ENCODE measurements at regions not wholly inside any gene's neighbourhood (a gene's known extent, or its start where the extent isn't known, plus 50 kb on each side); places are given as distances from the start of the nearest gene placed in this dataset.
"Not testable (repeated sequence)": the region's sequence is repeated elsewhere in the genome, so short reads cannot be mapped to it uniquely, and the experiment has no call there.

DNA sequence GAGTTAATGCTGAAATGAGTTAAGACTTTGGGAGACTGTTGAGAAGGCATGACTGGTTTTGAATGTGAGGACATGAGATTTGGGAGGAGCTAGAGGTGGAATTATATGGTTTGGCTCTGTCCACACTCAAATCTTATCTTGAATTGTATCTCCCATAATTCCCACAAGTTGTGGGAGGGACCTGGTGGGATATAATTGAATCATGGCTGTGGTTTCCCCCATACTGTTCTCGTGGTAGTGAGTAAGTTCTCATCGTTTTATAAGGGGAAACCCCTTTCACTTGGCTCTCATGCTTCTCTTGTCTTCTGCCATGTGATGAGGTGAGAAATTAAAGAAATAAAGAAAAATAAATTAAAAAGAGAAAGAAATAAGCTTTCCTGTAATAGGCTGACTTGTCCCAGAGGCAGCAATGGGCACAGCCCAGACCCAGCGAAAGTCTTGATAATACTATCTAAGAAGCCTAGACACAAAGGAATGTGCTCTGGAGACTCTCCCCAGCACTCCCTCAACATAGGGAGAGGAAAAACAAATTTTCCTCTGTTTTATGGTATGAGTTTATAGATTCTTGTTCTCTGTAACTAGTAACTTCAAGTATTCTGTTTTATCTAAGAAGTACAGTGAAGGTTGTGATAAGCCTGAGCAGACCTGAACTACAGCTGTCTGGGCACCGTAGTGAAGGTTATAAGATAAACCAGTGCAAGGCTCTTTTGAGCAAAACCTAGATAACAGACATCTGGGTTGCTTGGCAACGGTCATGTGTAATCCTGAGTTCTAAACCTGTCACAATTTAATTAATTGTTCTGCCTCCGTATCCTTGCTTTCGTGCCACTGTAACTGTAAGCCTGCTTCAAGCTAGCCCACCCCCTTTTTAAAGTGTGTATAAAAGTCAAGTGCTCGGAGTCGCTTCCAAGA lies 88.9 kb upstream of the ECI2 start:
- DNase-seq: no peak

DNA sequence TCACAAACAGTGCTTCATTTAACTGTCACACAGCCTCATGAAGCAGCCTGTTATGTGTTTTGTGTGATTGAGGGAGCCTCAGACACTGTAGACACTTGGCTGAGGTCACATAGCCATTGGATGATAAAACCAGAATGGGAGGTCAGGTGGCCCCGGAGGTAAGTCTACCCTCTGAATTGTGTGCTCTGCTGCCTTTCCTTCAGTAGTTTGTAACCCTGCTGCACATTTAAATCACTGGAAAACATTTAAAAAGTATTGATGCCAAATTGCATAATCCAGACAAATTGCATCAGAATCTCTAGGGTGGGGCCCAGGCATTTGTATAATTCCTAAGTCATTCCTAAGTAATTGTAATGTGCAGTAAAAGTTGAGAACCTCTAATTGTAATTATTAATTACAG lies 85.2 kb upstream of the ECI2 start:
- no peak for DNase-seq

DNA sequence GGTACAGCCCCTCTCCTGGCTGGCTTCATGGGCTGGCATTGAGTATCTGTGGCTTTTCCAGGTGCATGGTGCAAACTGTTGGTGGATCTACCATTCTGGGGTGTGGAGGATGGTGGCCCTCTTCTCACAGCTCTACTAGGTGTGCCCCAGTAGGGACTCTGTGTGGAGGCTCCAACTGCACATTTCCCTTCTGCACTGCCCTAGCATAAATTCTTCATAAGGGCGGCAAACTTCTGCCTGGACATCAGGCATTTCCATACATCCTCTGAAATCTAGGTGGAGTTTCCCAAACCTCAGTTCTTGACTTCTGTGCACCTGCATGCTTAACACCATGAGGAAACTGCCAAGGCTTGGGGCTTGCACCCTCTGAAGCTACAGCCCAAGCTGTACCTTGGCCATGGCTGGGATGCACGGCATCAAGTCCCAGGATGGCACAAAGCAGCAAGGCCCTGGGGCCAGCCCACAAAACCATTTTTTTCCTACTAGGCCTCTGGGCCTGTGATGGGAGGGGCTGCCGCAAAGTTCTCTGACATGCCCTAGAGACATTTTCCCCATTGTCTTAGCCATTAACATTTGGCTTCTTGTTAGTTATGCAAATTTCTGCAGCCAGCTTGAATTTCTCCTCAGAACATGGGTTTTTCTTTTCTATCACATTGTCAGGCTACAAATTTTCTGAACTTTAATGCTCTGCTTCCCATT lies 83.4 kb upstream of the ECI2 start:
- DNase-seq: not testable (repeated sequence)

GRCh38 chr6:4212588-4212987 lies 77.2 kb upstream of the ECI2 start:
- DNase-seq: no peak

GRCh38 chr6:4210629-4211419 lies 75.4 kb upstream of the ECI2 start:
- DNase-seq: peak; percentile 2

- no peak for DNase-seq
Observed at GRCh38 chr6:4209196-4209595, 73.8 kb upstream of the ECI2 start.

GRCh38 chr6:4208158-4208557 lies 72.8 kb upstream of the ECI2 start:
- DNase-seq: no peak

DNA sequence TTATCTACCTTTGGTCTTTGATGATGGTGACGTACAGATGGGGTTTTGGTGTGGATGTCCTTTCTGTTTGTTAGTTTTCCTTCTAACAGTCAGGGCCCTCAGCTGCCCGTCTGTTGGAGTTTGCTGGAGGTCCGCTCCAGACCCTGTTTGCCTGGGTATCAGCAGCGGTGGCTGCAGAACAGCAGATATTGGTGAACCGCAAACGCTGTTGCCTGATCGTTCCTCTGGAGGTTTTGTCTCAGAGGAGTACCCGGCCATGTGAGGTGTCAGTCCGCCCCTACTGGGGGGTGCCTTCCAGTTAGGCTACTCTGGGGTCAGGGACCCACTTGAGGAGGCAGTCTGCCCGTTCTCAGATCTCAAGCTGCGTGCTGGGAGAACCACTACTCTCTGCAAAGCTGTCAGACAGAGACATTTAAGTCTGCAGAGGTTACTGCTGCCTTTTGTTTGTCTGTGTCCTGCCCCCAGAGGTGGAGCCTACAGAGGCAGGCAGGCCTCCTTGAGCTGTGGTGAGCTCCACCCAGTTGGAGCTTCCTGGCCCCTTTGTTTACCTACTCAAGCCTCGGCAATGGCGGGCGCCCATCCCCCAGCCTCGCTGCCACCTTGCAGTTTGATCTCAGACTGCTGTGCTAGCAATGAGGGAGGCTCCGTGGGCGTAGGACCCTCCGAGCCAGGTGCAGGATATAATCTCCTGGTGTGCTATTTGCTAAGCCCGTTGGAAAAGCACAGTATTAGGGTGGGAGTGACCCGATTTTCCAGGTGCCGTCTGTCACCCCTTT lies 68.5 kb upstream of the ECI2 start:
- DNase-seq: not testable (repeated sequence)

GRCh38 chr6:4192627-4193026 lies 57.3 kb upstream of the ECI2 start:
- DNase-seq: no peak

- no peak for DNase-seq
Observed at GRCh38 chr6:4192173-4192572, 56.8 kb upstream of the ECI2 start.

GRCh38 chr6:4191271-4191721 lies 55.9 kb upstream of the ECI2 start:
- no peak for DNase-seq

- DNase-seq: no peak
Observed at GRCh38 chr6:4189249-4189648, 53.9 kb upstream of the ECI2 start.

GRCh38 chr6:4188801-4189200 lies 53.4 kb upstream of the ECI2 start:
- no peak for DNase-seq

DNA sequence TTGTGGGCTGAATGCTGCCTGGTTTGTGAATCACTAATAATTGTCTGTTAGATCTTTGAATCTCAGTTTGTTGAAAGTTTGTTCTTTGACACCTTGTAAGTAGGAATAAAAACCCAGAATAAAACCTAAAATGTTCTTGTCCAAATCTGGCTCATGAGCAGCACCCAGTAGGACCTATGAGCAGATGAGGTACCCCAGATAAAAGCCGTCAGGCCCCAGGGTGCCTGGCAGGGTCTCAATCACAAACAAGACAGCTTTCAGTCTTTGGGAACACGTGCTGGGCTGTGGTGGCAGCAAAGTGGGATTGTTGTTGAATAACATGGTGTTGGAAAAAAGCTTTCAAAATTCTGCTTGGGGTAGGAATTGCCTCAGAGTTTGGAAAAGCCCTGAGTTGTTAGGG lies 52.1 kb upstream of the ECI2 start:
- DNase-seq: no peak

DNA sequence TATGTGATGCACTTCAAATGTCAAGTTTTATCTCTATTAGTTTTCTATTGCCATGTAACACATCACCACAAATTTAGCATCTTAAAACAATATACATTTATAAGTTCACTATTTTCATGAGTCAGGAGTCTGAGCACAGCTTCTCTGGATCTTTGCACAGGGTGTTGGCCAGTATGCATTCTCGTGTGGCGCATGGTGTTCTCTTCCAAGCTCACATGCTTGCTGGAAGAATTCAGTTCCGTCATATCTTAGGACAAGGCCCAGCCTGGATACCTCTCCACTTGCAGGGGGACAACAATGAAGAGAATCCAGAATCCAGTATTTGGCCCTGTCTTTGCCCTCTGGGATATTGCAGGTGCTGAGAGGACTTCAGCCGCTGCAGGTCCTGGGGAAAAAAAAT lies 51.0 kb upstream of the ECI2 start:
- no peak for DNase-seq

DNA sequence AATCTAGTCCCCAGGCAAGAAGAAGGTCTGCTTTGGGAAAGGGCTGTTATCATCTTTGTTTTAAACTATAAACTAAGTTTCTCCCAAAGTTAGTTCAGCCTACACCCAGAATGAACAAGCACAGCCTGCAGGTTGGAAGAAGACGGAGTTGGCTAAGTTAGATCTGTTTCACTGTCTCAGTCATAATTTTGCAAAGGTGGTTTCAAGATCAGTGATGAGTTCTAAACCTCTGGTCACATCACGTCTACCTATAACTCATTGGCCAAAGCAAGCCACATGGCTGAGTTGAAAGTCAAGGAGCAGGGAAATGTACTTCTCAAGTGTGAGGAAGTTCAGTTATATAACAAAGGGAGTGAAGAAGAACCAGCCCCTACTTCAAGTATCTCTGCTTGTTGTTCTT lies 50.5 kb upstream of the ECI2 start:
- no peak for DNase-seq

DNA sequence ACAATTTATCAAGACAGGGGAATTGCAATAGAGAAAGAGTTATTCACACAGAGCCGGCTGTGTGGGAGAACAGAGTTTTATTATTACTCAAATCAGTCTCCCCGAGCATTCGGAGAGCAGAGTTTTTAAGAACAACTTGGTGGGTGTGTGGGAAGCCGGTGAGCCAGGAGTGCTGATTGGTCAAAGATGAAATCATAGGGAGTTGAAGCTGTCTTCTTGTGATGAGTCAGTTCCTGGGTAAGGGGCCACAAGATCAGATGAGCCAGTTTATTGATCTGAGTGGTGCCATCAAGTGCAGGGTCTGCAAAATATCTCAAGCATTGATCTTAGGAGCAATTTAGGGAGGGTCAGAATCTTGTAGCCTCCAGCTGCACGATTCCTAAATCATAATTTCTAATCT lies 50.0 kb upstream of the ECI2 start:
- no peak for DNase-seq
